Calu3 (cell line): ENCODE measurements at regions not wholly inside any gene's neighbourhood (a gene's known extent, or its start where the extent isn't known, plus 50 kb on each side); places are given as distances from the start of the nearest gene placed in this dataset.
"Not testable (repeated sequence)": the region's sequence is repeated elsewhere in the genome, so short reads cannot be mapped to it uniquely, and the experiment has no call there.

Experiments used
- BruUV-seq: library from RNA; stranded (reverse); fragments of 400-500 nt; replicated peaks from 2 replicates; lab custom pipeline; 2021; lab: Mats Ljungman, UMichigan
- CTCF ChIA-PET: fragments of 300-600 bp; sonication (Branson Sonifier 250); formaldehyde crosslinking; loops from one replicate; lab custom pipeline; 2022; ENCODE audit warnings: antibody characterized with exemption; lab: Charles Lee
- DNase-seq: peaks from one replicate; pipeline ENCODE4 v3.0.0; 2022
- H3K27ac Mint-ChIP-seq: one replicate; pipeline ENCODE4 v1.8.0; 2022; ENCODE audit warnings: mixed read lengths; ENCODE audit not compliant: unreplicated experiment
- H3K27me3 Mint-ChIP-seq: one replicate; pipeline ENCODE4 v1.8.0; 2022; ENCODE audit warnings: mixed read lengths; ENCODE audit not compliant: unreplicated experiment
- H3K36me3 Mint-ChIP-seq: one replicate; pipeline ENCODE4 v1.8.0; 2022; ENCODE audit warnings: mild to moderate bottlenecking, moderate library complexity, mixed read lengths; ENCODE audit not compliant: insufficient read depth, unreplicated experiment
- H3K4me1 Mint-ChIP-seq: one replicate; pipeline ENCODE4 v1.8.0; 2022; ENCODE audit warnings: mild to moderate bottlenecking, low read depth, mixed read lengths; ENCODE audit not compliant: unreplicated experiment
- H3K4me3 Mint-ChIP-seq: one replicate; pipeline ENCODE4 v1.8.0; 2022; ENCODE audit warnings: mild to moderate bottlenecking, low read depth, moderate library complexity, mixed read lengths; ENCODE audit not compliant: unreplicated experiment
- H3K9me3 Mint-ChIP-seq: one replicate; pipeline ENCODE4 v1.8.0; 2022; ENCODE audit warnings: low read depth, mixed read lengths; ENCODE audit not compliant: unreplicated experiment
- CTCF ChIP-seq: fragments of 200-600 bp; IDR thresholded peaks from one replicate; pipeline ENCODE4 v1.8.0; 2022; ENCODE audit warnings: antibody characterized with exemption; ENCODE audit not compliant: unreplicated experiment
- intact Hi-C: fragments of 100-400 bp; cut with micrococcal nuclease; formaldehyde crosslinking; loops from one replicate; pipeline ENCODE4 v1.10.0; 2022; ENCODE audit not compliant: unreplicated experiment

GRCh38 chr4:19021617-19022016 lies 1000.1 kb upstream of the LCORL start:
- Mint-ChIP-seq H3K27me3 (no peaks in the 10 kb centered on the region), H3K9me3 (peaks cover 10% of the 10 kb centered on the region), H3K27ac (no peak overlapping the region), H3K4me3 (no peak overlapping the region), H3K36me3 (no peaks in the 10 kb centered on the region), H3K4me1 (no peaks in the 10 kb centered on the region)
- BruUV-seq = no TSS peak
- intact Hi-C loops = no loop called here
- no peak for TF ChIP-seq CTCF
- DNase-seq = no peak
- CTCF ChIA-PET = no interaction called here

- H3K27me3 Mint-ChIP-seq, H3K4me3 Mint-ChIP-seq, H3K4me1 Mint-ChIP-seq, CTCF ChIA-PET, H3K36me3 Mint-ChIP-seq, H3K9me3 Mint-ChIP-seq, BruUV-seq, intact Hi-C loops, H3K27ac Mint-ChIP-seq, DNase-seq: not testable (repeated sequence)
These were observed 995.0 kb upstream of the LCORL start for GRCh38 chr4:19016550-19016949.

GRCh38 chr4:19014594-19014993 lies 993.0 kb upstream of the LCORL start:
- intact Hi-C loops = no loop called here
- BruUV-seq = no TSS peak
- Mint-ChIP-seq H3K4me1 (no peaks in the 10 kb centered on the region), H3K9me3 (peaks cover 2% of the 10 kb centered on the region), H3K27ac (no peak overlapping the region), H3K36me3 (no peaks in the 10 kb centered on the region), H3K27me3 (no peaks in the 10 kb centered on the region), H3K4me3 (no peak overlapping the region)
- no peak for TF ChIP-seq CTCF
- CTCF ChIA-PET = no interaction called here
- no peak for DNase-seq

GRCh38 chr4:19010761-19011160 lies 989.2 kb upstream of the LCORL start:
- no peak for TF ChIP-seq CTCF
- Mint-ChIP-seq H3K4me3 (no peak overlapping the region), H3K4me1 (no peaks in the 10 kb centered on the region), H3K27me3 (no peaks in the 10 kb centered on the region), H3K9me3 (peaks cover 4% of the 10 kb centered on the region), H3K36me3 (no peaks in the 10 kb centered on the region), H3K27ac (no peak overlapping the region)
- CTCF ChIA-PET = no interaction called here
- BruUV-seq = no TSS peak
- no peak for DNase-seq
- intact Hi-C loops = no loop called here

GRCh38 chr4:19009881-19010280 lies 988.3 kb upstream of the LCORL start:
- intact Hi-C loops = no loop called here
- H3K36me3 Mint-ChIP-seq = no peaks in the 10 kb centered on the region
- no peaks in the 10 kb centered on the region for H3K4me1 Mint-ChIP-seq
- H3K27ac Mint-ChIP-seq = no peak overlapping the region
- no TSS peak for BruUV-seq
- CTCF ChIA-PET = no interaction called here
- DNase-seq = no peak
- no peak for TF ChIP-seq CTCF
- H3K27me3 Mint-ChIP-seq = no peaks in the 10 kb centered on the region
- H3K9me3 Mint-ChIP-seq = peaks cover 4% of the 10 kb centered on the region
- H3K4me3 Mint-ChIP-seq = no peak overlapping the region
